Prostate gland (tissue), 2 donors: ENCODE measurements at regions not wholly inside any gene's neighbourhood (a gene's known extent, or its start where the extent isn't known, plus 50 kb on each side); places are given as distances from the start of the nearest gene placed in this dataset.

Source experiments
- POLR2A ChIP-seq: fragments of 450-650 bp; IDR thresholded peaks from one replicate; pipeline ENCODE4 v1.6.1; 2016; ENCODE audit warnings: antibody characterized with exemption, mild to moderate bottlenecking
- TF ChIP-seq, protein P1 (sequence below), 4 experiments: fragments of 200-600 bp in 2 of 4; fragments of 450-650 bp in 2 of 4; sonication (generic) in 2 of 4; IDR thresholded peaks; 1 replicate in 3 of 4; 2 replicates in 1 of 4; pipeline ENCODE4 v1.5.1; 2016 to 2019; ENCODE audit warnings: antibody characterized with exemption in 4 of 4, mild to moderate bottlenecking in 2 of 4, moderate library complexity in 2 of 4

DNA sequence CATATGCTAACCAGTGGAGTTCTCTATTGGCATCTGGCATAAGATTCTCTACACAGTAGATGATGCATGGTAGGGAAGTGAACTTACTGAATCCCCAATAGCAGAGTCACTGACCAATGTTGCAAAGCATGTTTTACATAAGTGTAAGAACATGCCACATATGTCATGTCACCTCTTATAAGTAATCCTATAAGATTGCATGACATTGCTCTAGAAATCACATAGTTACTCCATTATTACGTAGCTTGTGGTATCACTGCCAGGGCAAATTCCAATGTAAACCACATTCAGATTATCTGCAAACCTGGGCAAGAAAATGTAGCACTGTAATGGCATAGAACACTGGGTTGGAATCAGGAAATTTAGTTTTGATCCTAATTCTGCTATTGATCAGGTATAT is 198.2 kb upstream of the UMPS start:
- TF ChIP-seq, protein P1, sequence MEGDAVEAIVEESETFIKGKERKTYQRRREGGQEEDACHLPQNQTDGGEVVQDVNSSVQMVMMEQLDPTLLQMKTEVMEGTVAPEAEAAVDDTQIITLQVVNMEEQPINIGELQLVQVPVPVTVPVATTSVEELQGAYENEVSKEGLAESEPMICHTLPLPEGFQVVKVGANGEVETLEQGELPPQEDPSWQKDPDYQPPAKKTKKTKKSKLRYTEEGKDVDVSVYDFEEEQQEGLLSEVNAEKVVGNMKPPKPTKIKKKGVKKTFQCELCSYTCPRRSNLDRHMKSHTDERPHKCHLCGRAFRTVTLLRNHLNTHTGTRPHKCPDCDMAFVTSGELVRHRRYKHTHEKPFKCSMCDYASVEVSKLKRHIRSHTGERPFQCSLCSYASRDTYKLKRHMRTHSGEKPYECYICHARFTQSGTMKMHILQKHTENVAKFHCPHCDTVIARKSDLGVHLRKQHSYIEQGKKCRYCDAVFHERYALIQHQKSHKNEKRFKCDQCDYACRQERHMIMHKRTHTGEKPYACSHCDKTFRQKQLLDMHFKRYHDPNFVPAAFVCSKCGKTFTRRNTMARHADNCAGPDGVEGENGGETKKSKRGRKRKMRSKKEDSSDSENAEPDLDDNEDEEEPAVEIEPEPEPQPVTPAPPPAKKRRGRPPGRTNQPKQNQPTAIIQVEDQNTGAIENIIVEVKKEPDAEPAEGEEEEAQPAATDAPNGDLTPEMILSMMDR (IDR thresholded peaks at IDR 0.05), result no peak
- TF ChIP-seq POLR2A, result no peak
